ENCODE measurements at regions not wholly inside any gene's neighbourhood (a gene's known extent, or its start where the extent isn't known, plus 50 kb on each side); places are given as distances from the start of the nearest gene placed in this dataset.

DNA sequence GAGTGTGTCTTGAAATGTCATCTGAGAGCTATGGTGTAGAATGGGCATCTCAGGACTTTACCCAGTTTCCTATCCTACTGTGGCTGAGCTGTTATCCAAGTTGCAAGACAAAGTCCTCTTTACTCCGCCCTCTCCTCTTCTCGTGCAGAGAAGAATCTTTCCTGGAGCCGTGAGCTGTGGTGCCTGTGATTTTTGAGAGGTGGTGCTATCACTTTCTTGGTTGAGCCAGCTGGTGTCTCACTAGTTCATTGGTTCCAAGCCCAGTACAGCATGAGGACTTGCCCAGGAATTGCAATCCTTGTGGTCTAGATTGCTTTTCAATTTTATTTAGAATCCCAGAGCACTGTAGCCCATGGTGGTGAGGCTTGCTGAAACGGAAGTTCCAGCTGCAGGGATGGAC is 2300.3 kb downstream of the MAT2B start:
- no peak for DNase-seq

DNA sequence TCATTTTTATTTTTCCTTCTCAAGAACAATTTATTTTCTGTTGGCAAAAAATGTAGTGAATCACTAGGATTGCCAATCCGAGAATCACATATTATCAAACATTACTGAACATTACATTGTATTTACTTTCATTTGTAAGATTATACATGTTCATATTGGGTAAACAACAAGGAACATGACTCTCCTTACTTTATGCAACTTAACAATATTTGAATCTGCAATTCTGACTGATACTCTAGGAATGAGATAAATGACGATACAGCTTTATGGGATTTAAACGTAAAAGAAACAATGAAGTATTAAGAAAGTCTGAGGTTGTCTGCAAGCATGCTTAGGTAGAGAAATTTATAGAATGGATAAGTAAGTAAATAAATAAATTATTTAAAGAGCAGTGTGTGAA is 2302.9 kb downstream of the MAT2B start:
- no peak for DNase-seq

- no peak for DNase-seq
These were observed 2304.5 kb downstream of the MAT2B start for GRCh38 chr5:165809914-165810313.

GRCh38 chr5:165829504-165829903 is 2324.1 kb downstream of the MAT2B start:
- DNase-seq, result no peak

- DNase-seq, result no peak
These were observed 2329.5 kb downstream of the MAT2B start for GRCh38 chr5:165834891-165835290.

GRCh38 chr5:165836046-165836445 is 2330.6 kb downstream of the MAT2B start:
- DNase-seq, result no peak

DNA sequence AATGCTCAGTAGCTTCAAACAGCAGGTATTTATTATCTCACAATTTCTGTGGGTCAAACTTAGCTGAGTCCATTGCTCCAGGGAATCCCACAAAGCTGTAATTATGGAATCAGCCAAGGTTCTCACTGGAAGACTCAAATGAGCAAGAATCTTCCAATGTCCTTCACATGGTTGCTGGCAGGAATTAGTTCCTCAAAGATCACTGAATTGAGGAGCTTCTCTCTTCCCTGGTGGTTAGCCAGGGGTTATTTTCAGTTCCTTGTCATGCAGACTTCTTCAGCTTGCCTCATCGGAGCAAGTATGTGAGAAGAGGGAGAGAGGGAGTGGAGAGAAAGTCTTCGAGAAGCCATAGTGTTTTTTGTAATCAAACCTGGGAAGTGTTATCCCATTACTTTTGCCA is 2331.9 kb downstream of the MAT2B start:
- no peak for DNase-seq

- DNase-seq, result no peak
These were observed 2339.2 kb downstream of the MAT2B start for GRCh38 chr5:165844571-165844970.

- no peak for DNase-seq
These were observed 2352.7 kb downstream of the MAT2B start for GRCh38 chr5:165858118-165858517.

DNA sequence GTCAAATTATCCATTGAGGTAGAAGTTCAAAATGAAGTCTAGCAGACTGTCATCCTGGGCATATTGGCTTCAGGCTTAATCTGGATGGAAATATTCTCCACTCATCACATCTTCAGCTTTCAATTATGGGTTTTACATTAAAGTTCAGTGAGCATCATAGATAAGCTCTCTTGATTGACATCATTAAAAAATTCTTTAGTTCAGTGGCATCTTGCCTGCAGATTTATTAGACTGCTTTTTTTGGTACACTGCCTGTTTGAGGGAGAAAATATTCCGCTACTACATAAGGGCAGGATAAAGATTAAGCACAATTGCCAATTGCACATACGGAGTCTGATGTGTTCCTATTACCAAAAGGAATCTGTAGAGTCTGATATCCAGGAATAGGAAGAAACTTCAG is 2353.8 kb downstream of the MAT2B start:
- DNase-seq, result no peak

GRCh38 chr5:165863239-165863638 is 2357.8 kb downstream of the MAT2B start:
- no peak for DNase-seq

DNA sequence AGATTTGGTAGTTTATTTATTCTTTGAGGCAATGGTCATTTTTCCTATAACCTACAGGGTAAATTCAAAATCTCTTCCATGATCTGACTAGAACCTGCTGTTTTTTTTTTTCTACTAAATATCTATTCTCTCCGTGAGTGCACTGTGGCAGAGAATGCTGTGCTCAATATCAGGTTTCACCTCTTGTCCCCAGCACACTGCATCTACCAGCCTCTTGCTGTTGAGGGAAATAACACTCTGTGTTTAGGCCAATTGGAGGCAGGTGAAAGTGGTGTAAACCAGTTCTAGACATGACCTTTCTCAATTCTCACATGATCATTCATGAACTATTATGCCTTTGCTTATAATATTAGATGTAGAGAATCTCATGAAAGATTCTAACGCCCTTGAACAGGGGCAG is 2365.9 kb downstream of the MAT2B start:
- no peak for DNase-seq

DNA sequence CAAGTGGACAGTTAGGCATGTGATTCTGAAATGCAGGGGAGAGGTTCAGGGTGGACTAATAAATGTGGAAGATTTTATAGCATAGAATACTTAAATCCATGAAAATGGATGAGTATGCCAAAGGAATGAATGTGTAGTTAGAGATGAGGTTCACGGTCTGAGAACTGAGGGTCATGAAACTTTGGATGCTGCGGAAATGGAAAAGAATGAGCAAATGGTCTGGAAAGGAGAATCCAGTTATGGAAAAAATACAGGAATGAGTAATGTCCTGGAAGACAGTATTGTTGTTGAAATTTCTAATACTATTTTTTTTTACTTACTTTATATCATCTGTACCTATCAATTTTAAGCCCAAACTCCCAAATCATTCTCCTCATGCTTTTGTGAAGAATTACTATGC is 2369.4 kb downstream of the MAT2B start:
- no peak for DNase-seq

GRCh38 chr5:165876538-165876937 is 2371.1 kb downstream of the MAT2B start:
- DNase-seq, result no peak

- no peak for DNase-seq
These were observed 2372.1 kb downstream of the MAT2B start for GRCh38 chr5:165877475-165877874.

GRCh38 chr5:165881259-165881658 is 2375.8 kb downstream of the MAT2B start:
- no peak for DNase-seq

GRCh38 chr5:165882099-165882498 is 2376.7 kb downstream of the MAT2B start:
- DNase-seq, result no peak

GRCh38 chr5:165885623-165886350 is 2380.4 kb downstream of the MAT2B start:
- no peak for DNase-seq

DNA sequence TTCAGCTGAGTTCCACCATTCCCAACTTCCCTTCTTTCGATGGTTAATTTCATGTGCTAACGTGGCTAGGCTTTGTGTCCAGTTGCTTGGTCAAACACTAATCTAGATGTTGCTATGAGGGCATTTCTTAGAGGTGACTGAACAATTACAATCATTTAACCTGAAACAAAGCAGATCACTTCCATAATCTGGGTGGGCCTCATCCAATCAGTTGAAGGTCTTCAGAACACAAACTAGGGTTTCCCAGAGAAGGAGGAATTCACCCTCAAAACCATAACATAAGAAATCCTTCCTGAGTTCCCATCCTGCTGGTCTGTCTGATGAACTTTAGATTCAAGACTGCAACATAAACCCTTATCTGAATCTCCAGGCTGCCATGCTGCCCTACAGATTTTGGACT is 2381.7 kb downstream of the MAT2B start:
- DNase-seq, result no peak

GRCh38 chr5:165892383-165892782 is 2387.0 kb downstream of the MAT2B start:
- no peak for DNase-seq

- no peak for DNase-seq
These were observed 2389.5 kb downstream of the MAT2B start for GRCh38 chr5:165894916-165895315.

DNA sequence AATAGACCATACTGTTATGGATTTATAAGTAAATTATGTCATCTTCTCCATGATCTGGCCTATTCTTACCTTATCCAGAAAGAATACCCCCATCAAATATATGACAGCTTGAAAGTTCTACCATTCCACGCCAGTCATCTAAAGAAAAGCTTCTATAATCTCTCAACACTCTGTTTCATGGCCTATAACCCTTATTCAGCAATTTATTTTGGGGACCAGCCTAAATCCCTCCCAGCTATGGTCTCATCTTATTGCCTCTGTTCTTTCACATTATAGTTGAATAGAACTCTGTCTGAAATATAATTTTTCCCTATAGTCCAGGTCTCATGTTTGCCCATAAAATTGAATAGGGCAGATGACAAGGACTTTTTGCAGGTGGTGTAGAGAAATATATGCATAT is 2387.6 kb upstream of the WWC1 start:
- no peak for DNase-seq

- DNase-seq, result no peak
These were observed 2384.6 kb upstream of the WWC1 start for GRCh38 chr5:165906871-165907270.

DNA sequence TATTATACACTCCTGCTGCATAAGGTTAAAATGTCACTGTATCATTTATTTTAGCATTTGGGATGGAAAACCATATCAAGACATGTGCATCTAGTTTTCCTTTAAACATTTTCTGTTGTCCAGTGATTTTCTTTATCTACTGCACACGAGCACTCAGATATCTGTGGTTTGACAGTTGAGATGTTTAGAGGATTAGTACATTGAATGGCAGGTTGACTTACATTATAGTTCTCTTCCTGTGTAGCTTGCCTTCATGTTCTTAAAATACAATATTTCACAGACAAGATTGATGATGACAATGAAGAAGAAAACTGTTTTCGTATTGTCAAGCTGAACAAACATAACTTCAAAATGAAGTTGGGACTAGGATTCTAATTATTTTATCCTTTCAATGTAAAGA is 2378.4 kb upstream of the WWC1 start:
- no peak for DNase-seq

DNA sequence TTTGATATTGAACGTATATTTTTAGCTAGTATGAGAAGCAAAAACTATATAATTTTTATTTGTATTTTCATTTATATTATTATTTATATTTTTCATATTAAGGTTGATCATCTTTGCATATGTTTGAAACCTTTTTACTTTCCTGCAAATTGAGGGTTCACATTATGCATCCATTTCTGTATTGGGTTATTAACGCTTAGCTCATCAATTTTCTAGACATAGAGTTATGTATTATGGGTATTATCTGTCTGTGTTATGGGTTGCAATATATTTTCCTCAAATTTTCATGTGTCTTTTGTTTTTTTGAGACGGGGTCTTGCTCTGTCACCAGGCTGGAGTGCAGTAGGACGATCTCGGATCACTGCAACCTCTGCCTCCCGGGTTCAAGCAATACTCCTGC is 2377.0 kb upstream of the WWC1 start:
- DNase-seq, result no peak

GRCh38 chr5:165919196-165919595 is 2372.2 kb upstream of the WWC1 start:
- DNase-seq, result no peak
